K562 (cell line): ENCODE measurements at regions not wholly inside any gene's neighbourhood (a gene's known extent, or its start where the extent isn't known, plus 50 kb on each side); places are given as distances from the start of the nearest gene placed in this dataset.

Source experiments
- HIVEP1 ChIP-seq: fragments of 250-450 bp; sonication (Bioruptor Pico); IDR thresholded peaks from 2 replicates; pipeline ENCODE4 v1.4.0; 2020; ENCODE audit warnings: mild to moderate bottlenecking
- PRPF4 ChIP-seq: fragments of 200-400 bp; formaldehyde crosslinking; IDR thresholded peaks from one replicate; pipeline ENCODE4 v1.6.1; 2017; ENCODE audit warnings: low read length, low read depth, mild to moderate bottlenecking; ENCODE audit not compliant: insufficient read depth, poor library complexity, severe bottlenecking
- RAD21 ChIP-seq, 2 experiments: fragments of 250-450 bp in 1 of 2; fragments of 450-650 bp in 1 of 2; sonication (Bioruptor Pico) in 1 of 2; formaldehyde crosslinking in 1 of 2; IDR thresholded peaks in 1 of 2; conservative IDR thresholded peaks in 1 of 2; 2 replicates each; pipeline versions ENCODE4 v1.4.0 to v1.8.0; 2020 to 2022; ENCODE audit warnings: mild to moderate bottlenecking in 2 of 2, moderate library complexity in 1 of 2
- TF ChIP-seq, protein P1 (sequence below): fragments of 450-650 bp; IDR thresholded peaks from 2 replicates; pipeline ENCODE4 v1.6.1; 2016; ENCODE audit warnings: low read depth
- TF ChIP-seq, protein P2 (sequence below), 3 experiments: IDR thresholded peaks in 2 of 3; conservative IDR thresholded peaks in 1 of 3; 2 replicates each; pipeline ENCODE4 v1.5.1; 2011 to 2012; ENCODE audit warnings: low read length in 3 of 3, mild to moderate bottlenecking in 3 of 3, control low read depth in 2 of 3, improper control_type of control experiment in 1 of 3, inconsistent platforms in 1 of 3, low read depth in 1 of 3, mixed read lengths in 1 of 3, moderate library complexity in 1 of 3; ENCODE audit not compliant: insufficient read depth in 2 of 3

DNA sequence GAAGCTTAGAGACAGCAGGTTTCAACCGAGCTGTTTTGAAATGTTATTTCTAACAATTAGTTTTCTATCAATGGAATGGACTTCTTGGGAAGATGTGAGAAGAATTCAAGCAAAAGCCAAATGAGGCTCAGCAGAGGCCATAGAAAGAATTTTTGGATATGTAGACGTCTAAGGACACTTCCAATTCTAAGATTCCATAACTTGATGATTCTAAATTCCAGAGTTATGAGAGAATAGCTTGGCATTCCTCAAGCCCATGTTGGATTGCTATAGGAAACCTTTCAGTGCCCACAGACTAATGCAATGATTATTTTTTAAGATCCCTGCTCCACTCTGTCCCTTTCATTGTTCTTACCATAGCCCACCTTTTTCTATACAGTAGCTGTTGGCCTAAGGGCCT is 77.2 kb upstream of the PALS2 start:
- TF ChIP-seq, protein P1, sequence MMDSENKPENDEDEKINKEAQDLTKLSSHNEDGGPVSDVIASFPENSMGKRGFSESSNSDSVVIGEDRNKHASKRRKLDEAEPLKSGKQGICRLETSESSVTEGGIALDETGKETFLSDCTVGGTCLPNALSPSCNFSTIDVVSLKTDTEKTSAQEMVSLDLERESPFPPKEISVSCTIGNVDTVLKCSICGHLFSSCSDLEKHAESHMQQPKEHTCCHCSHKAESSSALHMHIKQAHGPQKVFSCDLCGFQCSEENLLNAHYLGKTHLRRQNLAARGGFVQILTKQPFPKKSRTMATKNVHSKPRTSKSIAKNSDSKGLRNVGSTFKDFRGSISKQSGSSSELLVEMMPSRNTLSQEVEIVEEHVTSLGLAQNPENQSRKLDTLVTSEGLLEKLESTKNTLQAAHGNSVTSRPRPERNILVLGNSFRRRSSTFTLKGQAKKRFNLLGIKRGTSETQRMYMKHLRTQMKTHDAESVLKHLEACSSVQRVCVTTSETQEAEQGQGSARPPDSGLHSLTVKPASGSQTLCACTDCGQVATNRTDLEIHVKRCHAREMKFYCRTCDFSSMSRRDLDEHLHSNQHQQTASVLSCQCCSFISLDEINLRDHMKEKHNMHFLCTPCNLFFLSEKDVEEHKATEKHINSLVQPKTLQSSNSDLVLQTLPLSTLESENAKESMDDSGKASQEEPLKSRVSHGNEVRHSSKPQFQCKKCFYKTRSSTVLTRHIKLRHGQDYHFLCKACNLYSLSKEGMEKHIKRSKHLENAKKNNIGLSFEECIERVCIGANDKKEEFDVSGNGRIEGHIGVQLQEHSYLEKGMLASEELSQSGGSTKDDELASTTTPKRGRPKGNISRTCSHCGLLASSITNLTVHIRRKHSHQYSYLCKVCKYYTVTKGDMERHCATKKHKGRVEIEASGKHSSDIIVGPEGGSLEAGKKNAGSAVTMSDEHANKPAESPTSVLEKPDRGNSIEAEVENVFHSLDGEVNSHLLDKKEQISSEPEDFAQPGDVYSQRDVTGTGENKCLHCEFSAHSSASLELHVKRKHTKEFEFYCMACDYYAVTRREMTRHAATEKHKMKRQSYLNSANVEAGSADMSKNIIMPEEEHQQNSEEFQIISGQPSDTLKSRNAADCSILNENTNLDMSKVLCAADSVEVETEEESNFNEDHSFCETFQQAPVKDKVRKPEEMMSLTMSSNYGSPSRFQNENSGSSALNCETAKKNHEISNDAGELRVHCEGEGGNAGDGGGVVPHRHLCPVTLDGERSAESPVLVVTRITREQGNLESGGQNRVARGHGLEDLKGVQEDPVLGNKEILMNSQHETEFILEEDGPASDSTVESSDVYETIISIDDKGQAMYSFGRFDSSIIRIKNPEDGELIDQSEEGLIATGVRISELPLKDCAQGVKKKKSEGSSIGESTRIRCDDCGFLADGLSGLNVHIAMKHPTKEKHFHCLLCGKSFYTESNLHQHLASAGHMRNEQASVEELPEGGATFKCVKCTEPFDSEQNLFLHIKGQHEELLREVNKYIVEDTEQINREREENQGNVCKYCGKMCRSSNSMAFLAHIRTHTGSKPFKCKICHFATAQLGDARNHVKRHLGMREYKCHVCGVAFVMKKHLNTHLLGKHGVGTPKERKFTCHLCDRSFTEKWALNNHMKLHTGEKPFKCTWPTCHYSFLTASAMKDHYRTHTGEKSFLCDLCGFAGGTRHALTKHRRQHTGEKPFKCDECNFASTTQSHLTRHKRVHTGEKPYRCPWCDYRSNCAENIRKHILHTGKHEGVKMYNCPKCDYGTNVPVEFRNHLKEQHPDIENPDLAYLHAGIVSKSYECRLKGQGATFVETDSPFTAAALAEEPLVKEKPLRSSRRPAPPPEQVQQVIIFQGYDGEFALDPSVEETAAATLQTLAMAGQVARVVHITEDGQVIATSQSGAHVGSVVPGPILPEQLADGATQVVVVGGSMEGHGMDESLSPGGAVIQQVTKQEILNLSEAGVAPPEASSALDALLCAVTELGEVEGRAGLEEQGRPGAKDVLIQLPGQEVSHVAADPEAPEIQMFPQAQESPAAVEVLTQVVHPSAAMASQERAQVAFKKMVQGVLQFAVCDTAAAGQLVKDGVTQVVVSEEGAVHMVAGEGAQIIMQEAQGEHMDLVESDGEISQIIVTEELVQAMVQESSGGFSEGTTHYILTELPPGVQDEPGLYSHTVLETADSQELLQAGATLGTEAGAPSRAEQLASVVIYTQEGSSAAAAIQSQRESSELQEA, result no peak
- TF ChIP-seq, protein P2, sequence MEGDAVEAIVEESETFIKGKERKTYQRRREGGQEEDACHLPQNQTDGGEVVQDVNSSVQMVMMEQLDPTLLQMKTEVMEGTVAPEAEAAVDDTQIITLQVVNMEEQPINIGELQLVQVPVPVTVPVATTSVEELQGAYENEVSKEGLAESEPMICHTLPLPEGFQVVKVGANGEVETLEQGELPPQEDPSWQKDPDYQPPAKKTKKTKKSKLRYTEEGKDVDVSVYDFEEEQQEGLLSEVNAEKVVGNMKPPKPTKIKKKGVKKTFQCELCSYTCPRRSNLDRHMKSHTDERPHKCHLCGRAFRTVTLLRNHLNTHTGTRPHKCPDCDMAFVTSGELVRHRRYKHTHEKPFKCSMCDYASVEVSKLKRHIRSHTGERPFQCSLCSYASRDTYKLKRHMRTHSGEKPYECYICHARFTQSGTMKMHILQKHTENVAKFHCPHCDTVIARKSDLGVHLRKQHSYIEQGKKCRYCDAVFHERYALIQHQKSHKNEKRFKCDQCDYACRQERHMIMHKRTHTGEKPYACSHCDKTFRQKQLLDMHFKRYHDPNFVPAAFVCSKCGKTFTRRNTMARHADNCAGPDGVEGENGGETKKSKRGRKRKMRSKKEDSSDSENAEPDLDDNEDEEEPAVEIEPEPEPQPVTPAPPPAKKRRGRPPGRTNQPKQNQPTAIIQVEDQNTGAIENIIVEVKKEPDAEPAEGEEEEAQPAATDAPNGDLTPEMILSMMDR (IDR thresholded peaks at IDR 0.05 in 2 of 3, conservative IDR thresholded peaks at IDR 0.05 in 1 of 3; ENCODE audit: insufficient read depth in 2 of 3, low read depth in 1 of 3, low read length in 3 of 3), result no peak
- no peak for TF ChIP-seq PRPF4
- no peak for TF ChIP-seq RAD21 (CRISPR knock-in tag; conservative IDR thresholded peaks at IDR 0.05 in 1 of 2, IDR thresholded peaks at IDR 0.05 in 1 of 2)
- TF ChIP-seq HIVEP1 (CRISPR knock-in tag), result no peak
